Left lung (tissue), 4 donors: ENCODE measurements at regions not wholly inside any gene's neighbourhood (a gene's known extent, or its start where the extent isn't known, plus 50 kb on each side); places are given as distances from the start of the nearest gene placed in this dataset.
A peak's percentile ranks its signal among the peaks of the same experiment; 100 is the strongest.
"Not testable (repeated sequence)": the region's sequence is repeated elsewhere in the genome, so short reads cannot be mapped to it uniquely, and the experiment has no call there.

Experiments
- ATAC-seq: fragments of 200-7000 bp; cut with Tn5 transposase; one replicate; pipeline ENCODE4 v1.9.1; 2020; ENCODE audit warnings: moderate library complexity
- DNase-seq, 4 donors: peaks; one replicate each; pipeline ENCODE4 v3.0.0-alpha.2; 2013 to 2020
- H3K27ac ChIP-seq, 2 donors: fragments of 200-600 bp; sonication (generic) in 1 of 2; one replicate each; pipeline versions ENCODE4 v1.5.0 to v1.8.0; 2020 to 2021
- H3K27me3 ChIP-seq, 2 donors: fragments of 200-600 bp; sonication (generic) in 1 of 2; one replicate each; pipeline versions ENCODE4 v1.5.0 to v1.8.0; 2020 to 2021
- H3K36me3 ChIP-seq, 2 donors: fragments of 200-600 bp; sonication (generic) in 1 of 2; one replicate each; pipeline versions ENCODE4 v1.5.0 to v1.8.0; 2020 to 2021
- H3K4me1 ChIP-seq, 2 donors: fragments of 200-600 bp; one replicate each; pipeline ENCODE4 v1.8.0; 2021
- H3K4me3 ChIP-seq, 2 donors: fragments of 200-600 bp; sonication (generic) in 1 of 2; one replicate each; pipeline versions ENCODE4 v1.5.0 to v1.8.0; 2020 to 2021; ENCODE audit warnings: mild to moderate bottlenecking in 1 of 2
- H3K9me3 ChIP-seq, 2 donors: fragments of 200-600 bp; sonication (generic) in 1 of 2; one replicate each; pipeline versions ENCODE4 v1.5.0 to v1.8.0; 2020 to 2021
- intact Hi-C, 2 donors: fragments of 100-400 bp; cut with DNase I; formaldehyde crosslinking; loops; one replicate each; pipeline versions ENCODE4 v1.11.2 to v1.14.2; 2022
- donor health status: DM: no; HTN: yes; CAD: no.
- donor health status: DM: no; HTN: no; CAD: no.

DNA sequence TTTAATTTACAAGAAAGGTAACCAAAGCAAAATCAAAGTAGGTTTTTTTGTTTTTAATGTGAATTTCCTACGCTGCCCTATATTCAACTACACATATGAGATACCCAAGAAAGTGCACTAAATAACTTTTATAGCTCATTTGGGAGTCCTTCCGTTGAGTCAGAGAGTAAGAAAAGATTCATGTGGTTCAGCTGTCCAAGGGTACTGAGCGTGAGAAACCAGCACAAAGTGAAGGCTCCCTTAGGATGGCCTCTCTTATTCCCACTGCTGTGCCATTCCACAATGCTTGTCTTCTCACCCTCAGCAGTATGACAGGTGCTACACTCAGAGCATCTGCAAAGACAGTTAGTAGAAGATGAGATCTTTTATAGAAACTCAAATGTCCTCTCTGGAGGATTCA lies 85.8 kb upstream of the POMZP3 start:
- H3K9me3 ChIP-seq, result peaks cover 0 to 23% of the 10 kb centered on the region in 2 donors
- intact Hi-C loops, H3K4me3 ChIP-seq, H3K4me1 ChIP-seq, H3K27me3 ChIP-seq, H3K27ac ChIP-seq, ATAC-seq, H3K36me3 ChIP-seq, DNase-seq: not testable (repeated sequence)

DNA sequence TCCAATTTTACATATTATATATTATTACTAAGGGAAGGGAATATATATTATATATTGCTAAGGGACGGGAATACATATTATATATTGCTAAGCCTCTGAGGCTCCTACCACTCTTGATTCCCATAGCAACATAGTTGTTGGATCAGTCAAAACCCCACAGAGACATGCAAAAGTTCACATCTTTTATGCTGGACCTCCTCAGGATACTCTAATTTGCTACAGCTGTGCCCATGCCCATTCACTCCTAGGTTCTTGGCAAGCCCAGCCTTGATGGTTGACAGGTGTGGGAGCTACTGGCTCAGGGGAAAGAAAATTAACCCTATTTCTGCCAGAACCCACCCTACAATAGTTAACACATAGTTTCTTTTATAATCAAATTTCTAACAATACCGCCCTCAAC lies 84.6 kb upstream of the POMZP3 start:
- intact Hi-C loops, H3K4me1 ChIP-seq, H3K27ac ChIP-seq, ATAC-seq, H3K9me3 ChIP-seq, H3K27me3 ChIP-seq, H3K4me3 ChIP-seq, H3K36me3 ChIP-seq, DNase-seq: not testable (repeated sequence)

DNA sequence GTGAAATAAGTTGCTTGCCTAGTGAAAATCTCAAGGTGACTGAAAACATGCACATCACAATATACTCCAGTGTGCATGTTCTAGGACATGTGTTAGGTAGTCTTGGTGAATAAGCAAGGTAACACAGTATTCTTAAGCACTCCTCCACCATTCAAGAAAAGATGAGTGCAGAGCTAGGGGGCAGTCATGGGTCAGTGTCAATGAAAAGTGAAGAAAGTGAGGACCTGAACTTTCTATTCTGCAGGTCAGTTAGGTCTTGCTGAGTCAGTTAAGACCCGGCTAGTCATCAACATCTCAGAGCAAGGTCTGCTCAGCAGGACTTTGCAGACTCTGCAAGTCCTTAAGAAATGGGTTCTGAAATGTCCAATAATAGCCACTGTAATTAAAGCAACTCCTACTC lies 82.6 kb upstream of the POMZP3 start:
- intact Hi-C loops, H3K9me3 ChIP-seq, DNase-seq, H3K4me1 ChIP-seq, H3K4me3 ChIP-seq, H3K36me3 ChIP-seq, H3K27me3 ChIP-seq, H3K27ac ChIP-seq: not testable (repeated sequence)
- peak; percentile 51 for ATAC-seq

DNA sequence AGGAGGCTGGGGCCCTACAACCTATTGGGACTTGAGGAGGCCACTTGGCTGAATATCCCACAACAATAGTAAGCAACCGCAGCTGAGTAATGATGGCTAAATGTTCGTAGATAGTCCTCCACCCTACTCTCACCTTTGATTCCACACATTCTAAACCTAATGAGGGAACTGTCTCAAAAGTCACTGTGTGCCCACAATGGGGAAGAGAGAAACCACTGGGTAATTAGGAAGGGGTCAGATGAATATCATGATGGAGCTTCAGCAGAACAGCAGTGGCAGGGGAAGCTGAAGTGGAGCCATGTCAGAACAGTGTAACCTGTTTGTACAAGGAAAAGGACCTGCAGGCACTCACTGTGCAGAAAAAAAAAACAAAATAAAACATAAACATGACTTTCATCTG lies 81.4 kb upstream of the POMZP3 start:
- H3K4me1 ChIP-seq, intact Hi-C loops, DNase-seq, H3K9me3 ChIP-seq, H3K4me3 ChIP-seq, H3K27me3 ChIP-seq, H3K27ac ChIP-seq, ATAC-seq, H3K36me3 ChIP-seq: not testable (repeated sequence)

DNA sequence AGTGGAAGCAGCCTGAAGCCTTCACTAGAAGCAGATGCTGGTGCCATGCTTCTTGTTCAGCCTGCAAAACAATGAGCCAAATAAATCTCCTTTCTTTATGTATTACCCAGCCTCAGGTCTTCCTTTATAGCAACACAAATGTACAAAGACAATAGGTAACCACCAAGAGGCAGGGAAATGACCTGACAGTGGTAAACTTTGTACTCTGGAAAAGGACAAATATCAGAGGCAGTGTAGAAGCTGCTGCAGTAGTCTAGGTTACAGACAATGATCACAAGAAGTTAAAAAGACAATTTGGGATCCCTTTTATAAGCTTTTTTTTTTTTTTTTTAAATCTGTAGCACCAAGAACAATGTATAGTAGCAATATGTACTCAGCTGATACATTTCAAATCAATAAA lies 76.7 kb upstream of the POMZP3 start:
- H3K36me3 ChIP-seq, H3K4me3 ChIP-seq, intact Hi-C loops, H3K27ac ChIP-seq, H3K4me1 ChIP-seq, H3K9me3 ChIP-seq, H3K27me3 ChIP-seq, DNase-seq, ATAC-seq: not testable (repeated sequence)

DNA sequence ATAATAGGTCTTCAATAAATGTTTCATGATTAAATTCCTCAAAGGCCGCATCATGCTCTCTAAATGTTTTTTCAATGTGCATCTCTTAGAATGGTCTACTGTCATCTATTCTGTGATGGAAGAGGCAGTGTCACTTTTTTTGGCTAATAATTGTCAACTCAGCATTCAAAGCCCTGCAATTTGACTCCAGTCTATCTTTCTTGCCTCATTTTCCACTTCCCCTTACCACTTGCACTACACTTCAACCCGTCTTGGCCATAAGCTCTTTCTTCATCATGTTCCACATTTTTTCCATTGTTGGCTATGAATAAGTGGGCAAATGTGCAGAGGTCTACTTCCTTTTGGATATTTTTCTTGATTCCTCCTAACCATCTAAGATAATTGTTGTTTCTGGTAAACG lies 59.2 kb upstream of the POMZP3 start:
- H3K4me1 ChIP-seq, ATAC-seq, H3K9me3 ChIP-seq, intact Hi-C loops, H3K36me3 ChIP-seq, DNase-seq, H3K27me3 ChIP-seq, H3K27ac ChIP-seq, H3K4me3 ChIP-seq: not testable (repeated sequence)

DNA sequence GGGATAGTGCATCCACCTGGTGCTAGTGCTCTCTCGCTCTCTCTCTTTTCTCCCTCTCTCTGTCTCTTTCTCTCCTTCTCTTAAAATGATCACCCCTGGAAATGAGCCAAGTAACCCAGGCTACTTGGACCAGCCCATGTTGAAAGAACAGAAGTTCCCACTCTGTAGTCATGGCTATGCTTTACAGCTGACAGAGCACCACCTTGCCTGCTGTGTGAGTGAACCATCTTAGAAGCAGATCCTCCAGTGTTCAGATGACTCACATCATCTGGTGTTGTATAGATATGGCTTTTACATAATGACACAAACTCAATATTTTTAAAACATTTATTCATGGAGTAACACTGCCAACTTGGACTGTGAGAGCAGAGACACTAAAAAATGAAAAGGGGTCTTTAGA lies 57.7 kb upstream of the POMZP3 start:
- H3K4me1 ChIP-seq, intact Hi-C loops, H3K27me3 ChIP-seq, ATAC-seq, H3K27ac ChIP-seq, DNase-seq, H3K36me3 ChIP-seq, H3K4me3 ChIP-seq, H3K9me3 ChIP-seq: not testable (repeated sequence)

DNA sequence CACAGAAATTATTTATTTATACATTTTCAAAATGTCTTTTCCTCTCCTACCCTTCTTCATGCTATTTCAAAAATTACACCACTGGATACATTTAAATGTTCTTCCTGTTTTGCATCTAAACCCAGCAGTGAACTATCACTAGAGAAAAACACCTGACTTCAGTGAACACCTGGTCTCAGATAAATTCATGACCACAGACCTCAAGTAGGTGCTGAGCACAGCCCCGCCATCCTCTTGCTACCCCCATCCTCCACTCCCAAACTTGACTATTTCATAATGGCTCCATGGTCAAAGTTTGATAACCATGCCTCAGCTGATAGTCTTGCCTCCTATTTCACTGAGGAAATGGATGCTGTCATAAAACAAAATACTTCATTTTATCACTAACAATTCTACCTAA lies 56.6 kb upstream of the POMZP3 start:
- H3K9me3 ChIP-seq, H3K4me3 ChIP-seq, ATAC-seq, DNase-seq, H3K36me3 ChIP-seq, H3K4me1 ChIP-seq, H3K27ac ChIP-seq, intact Hi-C loops, H3K27me3 ChIP-seq: not testable (repeated sequence)

DNA sequence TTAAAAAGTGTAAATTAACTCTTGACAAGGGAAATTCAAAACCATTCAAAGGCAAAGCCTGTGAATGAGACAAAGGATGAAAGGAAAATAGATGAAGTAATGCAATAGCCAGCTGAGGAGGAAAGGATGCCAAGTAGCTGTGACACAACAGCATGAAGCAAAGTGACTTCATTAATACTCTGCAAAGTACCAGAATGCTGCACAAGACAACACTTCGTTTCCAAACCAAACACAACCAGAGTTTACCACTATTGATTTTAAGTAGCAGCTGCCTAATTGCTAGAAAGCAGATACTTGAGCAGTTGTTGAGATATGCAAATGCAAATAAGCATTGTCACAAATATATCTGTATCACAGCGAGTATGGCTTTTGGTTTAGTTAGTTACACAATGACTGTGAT lies 54.7 kb upstream of the POMZP3 start:
- H3K9me3 ChIP-seq, H3K4me3 ChIP-seq, H3K27me3 ChIP-seq, H3K36me3 ChIP-seq, H3K27ac ChIP-seq, H3K4me1 ChIP-seq, ATAC-seq, intact Hi-C loops: not testable (repeated sequence)
- peak in 1 of 4 donors; percentile 4 for DNase-seq

DNA sequence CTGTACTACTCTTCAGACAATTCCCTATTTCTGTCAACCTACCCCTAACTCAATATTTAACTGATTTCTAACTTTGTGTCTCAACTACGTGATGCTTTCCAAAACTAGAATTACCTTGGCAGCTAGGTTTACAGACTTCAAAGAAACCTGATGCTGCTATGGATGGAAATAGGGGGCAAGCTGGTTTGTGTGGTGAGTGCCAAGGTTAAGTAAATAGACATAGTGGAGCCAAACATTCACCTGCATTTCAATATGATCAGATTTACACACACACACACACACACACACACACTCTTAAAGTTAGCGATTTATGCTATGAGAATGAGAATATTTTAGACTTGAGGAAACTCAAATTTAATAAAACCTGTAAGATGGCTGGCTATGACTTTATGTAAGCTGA lies 52.1 kb upstream of the POMZP3 start:
- intact Hi-C loops, result not testable (repeated sequence)

DNA sequence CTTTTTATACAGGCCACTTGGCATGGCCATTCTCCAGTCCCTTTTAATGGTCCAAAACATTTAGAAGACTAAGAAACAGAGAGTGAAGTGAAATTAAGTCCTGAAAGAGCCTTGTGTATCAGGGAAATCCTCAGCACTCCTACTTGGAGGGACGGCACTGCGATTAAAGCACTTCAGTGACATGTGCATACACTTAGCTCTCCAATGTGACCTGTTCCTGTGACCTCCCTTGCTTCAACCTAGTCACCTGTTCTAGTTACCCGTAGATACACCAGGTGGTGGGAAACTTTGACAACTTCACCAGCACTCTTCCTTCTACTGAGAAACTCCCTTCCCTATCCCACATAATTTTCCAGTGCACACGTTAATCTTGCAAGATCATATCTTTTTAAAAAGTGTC lies 51.4 kb upstream of the POMZP3 start:
- DNase-seq, H3K4me1 ChIP-seq, H3K4me3 ChIP-seq, intact Hi-C loops, H3K36me3 ChIP-seq, H3K27me3 ChIP-seq, H3K9me3 ChIP-seq, H3K27ac ChIP-seq: not testable (repeated sequence)
- ATAC-seq, result peak; percentile 74

More for the DNA sequence above, 52.1 kb upstream of the POMZP3 start:
- not testable (repeated sequence) for ATAC-seq, H3K4me3 ChIP-seq, DNase-seq, H3K9me3 ChIP-seq, H3K36me3 ChIP-seq, H3K27me3 ChIP-seq, H3K4me1 ChIP-seq, H3K27ac ChIP-seq

DNA sequence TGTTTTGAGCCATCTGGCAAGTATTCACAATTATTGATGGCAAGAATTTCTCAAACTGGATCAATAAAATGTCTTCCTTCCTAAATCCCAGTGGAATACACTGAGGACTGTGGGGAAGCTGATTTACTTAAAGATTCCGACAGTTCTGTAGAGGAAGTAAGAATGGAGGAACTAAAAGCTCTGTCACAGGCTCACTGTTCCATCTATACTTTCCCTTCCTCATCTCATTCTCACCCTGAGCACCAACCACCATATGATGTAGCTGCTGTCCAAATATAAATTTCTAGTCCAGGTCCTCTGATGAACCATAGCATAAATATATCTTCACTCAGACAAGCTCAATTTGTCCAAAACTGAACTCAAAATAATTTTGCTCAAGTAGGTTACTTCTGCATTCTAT lies 49.8 kb upstream of the POMZP3 start:
- H3K27me3 ChIP-seq, H3K9me3 ChIP-seq, DNase-seq, intact Hi-C loops, H3K27ac ChIP-seq, H3K4me1 ChIP-seq, H3K4me3 ChIP-seq, H3K36me3 ChIP-seq: not testable (repeated sequence)
- peak; percentile 14 for ATAC-seq
